GM21786 (cell line): ENCODE measurements at regions not wholly inside any gene's neighbourhood (a gene's known extent, or its start where the extent isn't known, plus 50 kb on each side); places are given as distances from the start of the nearest gene placed in this dataset.

Source experiments
- ATAC-seq: cut with Tn5 transposase; IDR thresholded peaks from one replicate; pipeline ENCODE4 v1.9.1; 2021; ENCODE audit not compliant: unreplicated experiment

GRCh38 chr6:15996030-15996429, 132.9 kb upstream of the MYLIP start:
- no peak for ATAC-seq

GRCh38 chr6:15995493-15995892, 133.4 kb upstream of the MYLIP start:
- no peak for ATAC-seq

GRCh38 chr6:15994814-15995459, 133.9 kb upstream of the MYLIP start:
- ATAC-seq = no peak

GRCh38 chr6:15993716-15994228, 135.1 kb upstream of the MYLIP start:
- ATAC-seq = no peak

- no peak for ATAC-seq
Observed at GRCh38 chr6:15990179-15990578, 138.7 kb upstream of the MYLIP start.

- ATAC-seq = peak; percentile 57
Observed at GRCh38 chr6:15989397-15989796, 139.5 kb upstream of the MYLIP start.

- ATAC-seq = no peak
Observed at GRCh38 chr6:15987569-15987968, 141.3 kb upstream of the MYLIP start.

- ATAC-seq = no peak
Observed at GRCh38 chr6:15986027-15986629, 142.8 kb upstream of the MYLIP start.

GRCh38 chr6:15985379-15985959, 143.4 kb upstream of the MYLIP start:
- no peak for ATAC-seq

- ATAC-seq = no peak
Observed at GRCh38 chr6:15981956-15982355, 146.9 kb upstream of the MYLIP start.

GRCh38 chr6:15980801-15981200, 148.1 kb upstream of the MYLIP start:
- no peak for ATAC-seq

- no peak for ATAC-seq
Observed at GRCh38 chr6:15978426-15978825, 150.5 kb upstream of the MYLIP start.

- ATAC-seq = no peak
Observed at GRCh38 chr6:15977050-15977449, 151.8 kb upstream of the MYLIP start.

GRCh38 chr6:15974817-15975216, 154.1 kb upstream of the MYLIP start:
- ATAC-seq = no peak

- ATAC-seq = no peak
Observed at GRCh38 chr6:15970517-15970916, 158.4 kb upstream of the MYLIP start.

- no peak for ATAC-seq
Observed at GRCh38 chr6:15969236-15969778, 159.6 kb upstream of the MYLIP start.

- ATAC-seq = no peak
Observed at GRCh38 chr6:15968519-15968918, 160.4 kb upstream of the MYLIP start.

- no peak for ATAC-seq
Observed at GRCh38 chr6:15966000-15966520, 162.8 kb upstream of the MYLIP start.

- peak; percentile 50 for ATAC-seq
Observed at GRCh38 chr6:15962449-15962764, 166.5 kb upstream of the MYLIP start.

GRCh38 chr6:15961635-15962448, 167.0 kb upstream of the MYLIP start:
- ATAC-seq = peak; percentile 52
